ENCODE measurements at regions not wholly inside any gene's neighbourhood (a gene's known extent, or its start where the extent isn't known, plus 50 kb on each side); places are given as distances from the start of the nearest gene placed in this dataset.
A peak's percentile ranks its signal among the peaks of the same experiment; 100 is the strongest.
"Not testable (repeated sequence)": the region's sequence is repeated elsewhere in the genome, so short reads cannot be mapped to it uniquely, and the experiment has no call there.

DNA sequence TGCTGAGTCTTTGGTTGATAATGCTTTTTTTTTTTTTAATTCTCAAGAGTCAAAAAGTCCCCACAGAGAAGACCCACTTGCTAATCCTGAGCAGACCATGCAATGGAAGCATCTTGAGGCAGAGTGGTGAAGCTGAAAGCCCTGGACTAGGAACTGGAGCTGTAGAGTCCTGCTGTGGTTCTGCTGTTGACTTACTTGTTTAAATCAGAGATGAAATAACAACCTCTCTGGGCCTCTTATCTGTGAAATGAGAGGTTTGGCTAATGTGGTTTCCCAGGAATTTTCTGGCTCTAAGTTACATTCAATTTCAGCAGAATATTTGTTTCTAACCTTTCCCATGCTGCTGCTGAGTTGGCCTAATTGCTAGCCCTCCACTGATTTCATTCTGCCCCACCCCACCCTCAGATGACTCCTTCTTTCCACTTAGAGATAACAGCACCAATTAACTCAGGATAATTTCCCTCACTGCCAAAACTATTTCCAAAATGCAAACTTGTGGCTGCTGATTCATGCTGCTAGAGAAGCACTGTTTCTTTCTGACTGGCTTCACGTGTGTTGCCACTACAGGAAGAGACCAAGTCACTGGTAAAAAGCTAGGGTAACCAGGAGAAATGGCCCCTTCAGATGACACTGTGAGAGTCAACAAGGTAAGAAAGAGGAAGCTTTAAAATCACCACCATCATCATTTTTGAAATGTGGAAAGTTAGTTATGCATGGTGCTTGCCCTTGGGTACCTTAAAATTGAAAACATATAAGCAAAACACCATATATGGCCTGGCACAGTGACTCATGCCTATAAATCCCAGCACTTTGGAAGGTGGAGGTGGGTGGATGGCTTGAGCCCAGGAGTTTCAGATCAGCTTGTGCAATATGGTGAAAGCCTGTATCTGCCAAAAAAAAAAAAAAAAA lies 326.4 kb downstream of the DCHS2 start:
- no peak overlapping the region for H3K4me3 ChIP-seq
- no peaks in the 10 kb centered on the region for H3K36me3 ChIP-seq
- no peaks in the 10 kb centered on the region for H3K4me1 ChIP-seq (replicated peaks)
- DNase-seq (ENCODE audit: low spot score) = no peak
- WGBS = 42% methylated on average over 1 of the region's 1 CpG
- no peaks in the 10 kb centered on the region for H3K9me3 ChIP-seq
- TF ChIP-seq POLR2AphosphoS5 (IDR thresholded peaks at IDR 0.05) = no peak
- TF ChIP-seq, protein P1, sequence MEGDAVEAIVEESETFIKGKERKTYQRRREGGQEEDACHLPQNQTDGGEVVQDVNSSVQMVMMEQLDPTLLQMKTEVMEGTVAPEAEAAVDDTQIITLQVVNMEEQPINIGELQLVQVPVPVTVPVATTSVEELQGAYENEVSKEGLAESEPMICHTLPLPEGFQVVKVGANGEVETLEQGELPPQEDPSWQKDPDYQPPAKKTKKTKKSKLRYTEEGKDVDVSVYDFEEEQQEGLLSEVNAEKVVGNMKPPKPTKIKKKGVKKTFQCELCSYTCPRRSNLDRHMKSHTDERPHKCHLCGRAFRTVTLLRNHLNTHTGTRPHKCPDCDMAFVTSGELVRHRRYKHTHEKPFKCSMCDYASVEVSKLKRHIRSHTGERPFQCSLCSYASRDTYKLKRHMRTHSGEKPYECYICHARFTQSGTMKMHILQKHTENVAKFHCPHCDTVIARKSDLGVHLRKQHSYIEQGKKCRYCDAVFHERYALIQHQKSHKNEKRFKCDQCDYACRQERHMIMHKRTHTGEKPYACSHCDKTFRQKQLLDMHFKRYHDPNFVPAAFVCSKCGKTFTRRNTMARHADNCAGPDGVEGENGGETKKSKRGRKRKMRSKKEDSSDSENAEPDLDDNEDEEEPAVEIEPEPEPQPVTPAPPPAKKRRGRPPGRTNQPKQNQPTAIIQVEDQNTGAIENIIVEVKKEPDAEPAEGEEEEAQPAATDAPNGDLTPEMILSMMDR (IDR thresholded peaks at IDR 0.05) = no peak
- no peak for TF ChIP-seq POLR2A (IDR thresholded peaks at IDR 0.05)
- intact Hi-C loops (cut with DNase I) = no loop called here
- H3K27me3 ChIP-seq (replicated peaks; ENCODE audit: insufficient read depth) = no peaks in the 10 kb centered on the region
- no peak overlapping the region for H3K27ac ChIP-seq

DNA sequence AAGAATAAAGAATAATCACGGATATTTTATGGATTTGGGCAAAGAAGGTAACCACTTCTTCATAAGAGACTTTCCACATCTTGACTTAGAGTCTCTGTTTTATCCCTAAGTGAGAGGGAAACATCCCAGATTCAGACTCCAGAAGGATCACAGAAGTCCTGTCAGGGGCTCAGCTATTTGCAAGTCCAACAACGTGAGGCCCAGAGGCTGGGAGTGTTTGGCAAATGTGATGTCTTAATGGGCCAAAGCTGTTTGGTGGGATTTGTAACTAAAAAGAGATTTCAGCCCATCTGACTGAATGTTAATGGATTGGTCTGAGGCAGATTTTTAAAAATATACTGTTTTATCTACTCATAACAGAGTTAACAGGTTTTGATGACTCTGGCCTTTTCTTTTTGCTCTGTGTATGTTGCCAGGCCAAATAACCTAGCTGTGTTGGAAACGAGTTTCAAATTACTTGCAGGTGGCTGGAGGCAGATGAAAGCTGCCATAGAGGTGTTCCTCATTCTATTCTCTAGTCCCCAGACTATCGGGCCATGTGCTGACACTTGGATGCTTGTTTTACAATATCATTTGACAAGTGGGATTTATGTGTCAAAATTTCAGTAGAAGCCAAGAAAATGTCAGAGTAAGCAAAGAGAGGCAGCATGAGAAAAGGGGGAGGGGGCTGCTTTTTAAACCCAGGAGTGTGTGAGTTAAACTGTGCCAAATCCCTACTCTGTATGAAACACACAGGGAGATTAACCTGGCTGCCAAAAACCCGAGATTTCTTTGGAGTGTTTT lies 330.9 kb downstream of the DCHS2 start:
- TF ChIP-seq, protein P1 (IDR thresholded peaks at IDR 0.05) = no peak
- no peak for TF ChIP-seq POLR2AphosphoS5 (IDR thresholded peaks at IDR 0.05)
- no peak for TF ChIP-seq POLR2A (IDR thresholded peaks at IDR 0.05)
- Histone ChIP-seq H3K9me3 (no peaks in the 10 kb centered on the region), H3K27ac (no peak overlapping the region), H3K4me1 (replicated peaks) (no peaks in the 10 kb centered on the region), H3K36me3 (no peaks in the 10 kb centered on the region), H3K4me3 (no peak overlapping the region), H3K27me3 (replicated peaks; ENCODE audit: insufficient read depth) (no peaks in the 10 kb centered on the region)
- WGBS = 15% methylated on average over 5 of the region's 5 CpGs
- no peak for DNase-seq (ENCODE audit: low spot score)
- intact Hi-C loops (cut with DNase I) = no loop called here

DNA sequence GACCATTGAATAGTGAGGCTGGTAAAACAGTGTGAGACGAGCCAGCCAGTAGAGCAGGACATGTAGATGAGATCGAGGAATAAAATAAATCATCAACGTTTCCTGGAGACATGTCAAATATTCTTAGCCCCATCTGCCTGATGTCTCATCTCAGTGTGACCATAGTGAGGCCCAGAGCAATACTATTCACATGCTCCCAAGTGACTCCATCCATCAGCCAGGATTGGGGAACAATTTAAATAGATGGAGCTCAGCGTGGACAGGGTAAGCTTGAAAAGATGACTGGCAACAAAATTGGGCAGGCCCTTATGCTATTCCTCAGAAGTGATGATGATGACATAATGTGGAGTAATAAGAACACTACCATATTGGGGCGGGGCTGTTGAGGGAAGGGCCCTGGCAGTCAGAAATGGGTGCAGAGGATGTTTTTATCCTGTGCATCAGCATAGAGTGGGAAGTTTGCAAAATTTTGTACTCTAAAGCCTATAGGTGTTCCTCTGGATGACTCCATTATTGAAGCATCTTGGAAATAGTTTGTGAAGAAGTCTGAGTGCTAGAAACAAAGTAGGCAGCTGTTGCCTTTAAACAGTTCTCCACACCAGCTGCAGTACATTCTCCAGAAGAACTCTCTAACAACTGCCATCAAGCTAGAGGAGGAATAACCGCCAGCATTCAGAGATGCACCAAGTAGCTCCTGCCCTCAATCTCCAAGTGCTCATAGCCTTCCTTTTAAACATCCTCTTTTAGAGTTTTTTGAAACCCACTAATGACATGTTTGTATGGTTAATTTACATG lies 333.0 kb downstream of the DCHS2 start:
- H3K27me3 ChIP-seq (replicated peaks; ENCODE audit: insufficient read depth) = no peaks in the 10 kb centered on the region
- DNase-seq (ENCODE audit: low spot score) = no peak
- TF ChIP-seq POLR2AphosphoS5 (IDR thresholded peaks at IDR 0.05) (no peak), POLR2A (IDR thresholded peaks at IDR 0.05) (no peak)
- TF ChIP-seq, protein P1 (IDR thresholded peaks at IDR 0.05) = no peak
- H3K27ac ChIP-seq = no peak overlapping the region
- H3K36me3 ChIP-seq = no peaks in the 10 kb centered on the region
- intact Hi-C loops (cut with DNase I) = no loop called here
- H3K4me3 ChIP-seq = no peak overlapping the region
- H3K9me3 ChIP-seq = no peaks in the 10 kb centered on the region
- WGBS = 59% methylated on average over 6 of the region's 6 CpGs
- no peaks in the 10 kb centered on the region for H3K4me1 ChIP-seq (replicated peaks)

DNA sequence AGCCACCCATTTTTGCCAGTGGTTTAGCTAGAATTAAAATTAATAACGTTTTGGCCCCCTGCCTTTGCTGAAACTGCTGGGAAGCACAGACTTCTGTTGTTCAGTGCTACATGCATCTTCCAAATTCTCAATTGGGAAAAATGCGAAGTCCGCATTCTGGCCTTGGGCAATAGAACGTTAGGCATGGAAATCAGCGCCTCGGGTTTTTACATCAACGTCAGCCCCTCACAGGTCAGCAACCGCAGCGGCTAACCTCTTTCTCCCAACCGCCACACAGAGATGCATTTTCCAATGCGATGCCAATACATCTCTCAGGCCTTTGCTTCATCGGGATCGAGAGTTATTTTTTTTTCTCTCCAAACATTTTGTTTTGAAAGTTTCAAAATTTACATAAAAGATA lies 339.1 kb downstream of the DCHS2 start:
- no peak for DNase-seq (ENCODE audit: low spot score)
- no peaks in the 10 kb centered on the region for H3K27me3 ChIP-seq (replicated peaks; ENCODE audit: insufficient read depth)
- no peaks in the 10 kb centered on the region for H3K36me3 ChIP-seq
- H3K27ac ChIP-seq = peak overlapping the region in 1 of 2 donors; percentile 27
- TF ChIP-seq POLR2A (IDR thresholded peaks at IDR 0.05) = no peak
- TF ChIP-seq, protein P1 (IDR thresholded peaks at IDR 0.05) = no peak
- TF ChIP-seq POLR2AphosphoS5 (IDR thresholded peaks at IDR 0.05) = no peak
- H3K4me3 ChIP-seq = no peak overlapping the region
- WGBS = 89% methylated on average over 13 of the region's 13 CpGs
- H3K4me1 ChIP-seq (replicated peaks) = no peaks in the 10 kb centered on the region
- intact Hi-C loops (cut with DNase I) = no loop called here
- H3K9me3 ChIP-seq = no peaks in the 10 kb centered on the region

DNA sequence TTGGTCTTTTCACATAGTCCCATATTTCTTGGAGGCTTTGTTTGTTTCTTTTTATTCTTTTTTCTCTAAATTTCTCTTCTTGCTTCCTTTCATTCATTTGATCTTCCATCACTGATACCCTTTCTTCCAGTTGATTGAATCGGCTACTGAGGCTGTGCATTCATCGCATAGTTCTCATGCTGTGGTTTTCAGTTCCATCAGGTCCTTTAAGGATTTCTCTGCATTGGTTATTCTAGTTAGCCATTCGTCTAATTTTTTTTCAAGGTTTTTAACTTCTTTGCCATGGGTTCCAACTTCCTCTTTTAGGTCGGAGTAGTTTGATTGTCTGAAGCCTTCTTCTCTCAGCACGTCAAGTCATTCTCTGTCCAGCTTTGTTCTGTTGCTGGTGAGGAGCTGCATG lies 342.4 kb downstream of the DCHS2 start:
- intact Hi-C loops (cut with DNase I); H3K27ac ChIP-seq; DNase-seq (ENCODE audit: low spot score); H3K36me3 ChIP-seq; H3K27me3 ChIP-seq (replicated peaks; ENCODE audit: insufficient read depth); H3K4me1 ChIP-seq (replicated peaks); H3K4me3 ChIP-seq; H3K9me3 ChIP-seq: not testable (repeated sequence)
- 78% methylated on average over 5 of the region's 5 CpGs for WGBS
